HG02943 (cell line): ENCODE measurements at regions not wholly inside any gene's neighbourhood (a gene's known extent, or its start where the extent isn't known, plus 50 kb on each side); places are given as distances from the start of the nearest gene placed in this dataset.
"Not testable (repeated sequence)": the region's sequence is repeated elsewhere in the genome, so short reads cannot be mapped to it uniquely, and the experiment has no call there.

Experiments used
- ATAC-seq: cut with Tn5 transposase; IDR thresholded peaks from one replicate; pipeline ENCODE4 v1.9.1; 2021; ENCODE audit warnings: mild to moderate bottlenecking, low read depth, moderate library complexity; ENCODE audit not compliant: unreplicated experiment

- no peak for ATAC-seq
These were observed 891.9 kb upstream of the MBL2 start for GRCh38 chr10:53664282-53665019.

DNA sequence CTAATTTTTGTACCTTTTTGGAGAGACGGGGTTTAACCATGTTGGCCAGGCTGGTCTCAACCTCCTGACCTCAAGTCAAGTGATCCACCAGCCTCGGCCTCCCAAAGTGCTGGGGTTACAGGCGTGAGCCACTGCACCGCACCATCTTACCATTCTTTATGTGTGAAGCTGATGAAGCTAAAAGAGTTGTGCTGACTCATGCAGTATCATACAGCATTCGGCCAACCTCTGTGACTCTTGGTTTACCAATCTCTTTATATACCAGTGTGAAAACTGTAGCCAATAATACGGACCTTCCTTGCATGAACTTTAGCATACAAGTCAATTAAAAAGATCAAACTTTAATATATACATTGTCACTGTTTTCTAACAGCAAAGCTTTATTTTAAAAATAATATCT is 878.2 kb upstream of the MBL2 start:
- no peak for ATAC-seq

GRCh38 chr10:53647221-53647620 is 874.6 kb upstream of the MBL2 start:
- not testable (repeated sequence) for ATAC-seq

DNA sequence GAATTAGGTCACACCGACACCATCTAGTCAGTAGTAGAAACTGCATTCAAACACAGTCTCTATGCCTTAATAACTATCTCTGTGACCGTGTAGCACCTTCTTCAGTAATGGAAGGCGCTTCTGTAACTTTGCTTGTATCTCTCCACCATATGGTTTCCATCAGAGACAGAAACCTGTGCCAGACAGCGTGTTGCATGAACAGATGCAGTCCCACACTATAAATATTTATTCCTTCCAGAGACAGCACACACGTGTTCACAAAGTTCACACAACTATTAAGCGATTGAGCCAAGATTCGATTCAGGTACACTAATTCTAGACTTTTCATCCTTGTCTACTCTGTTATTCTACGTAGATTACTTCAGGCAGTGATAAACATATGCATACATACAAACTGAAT is 873.9 kb upstream of the MBL2 start:
- no peak for ATAC-seq

DNA sequence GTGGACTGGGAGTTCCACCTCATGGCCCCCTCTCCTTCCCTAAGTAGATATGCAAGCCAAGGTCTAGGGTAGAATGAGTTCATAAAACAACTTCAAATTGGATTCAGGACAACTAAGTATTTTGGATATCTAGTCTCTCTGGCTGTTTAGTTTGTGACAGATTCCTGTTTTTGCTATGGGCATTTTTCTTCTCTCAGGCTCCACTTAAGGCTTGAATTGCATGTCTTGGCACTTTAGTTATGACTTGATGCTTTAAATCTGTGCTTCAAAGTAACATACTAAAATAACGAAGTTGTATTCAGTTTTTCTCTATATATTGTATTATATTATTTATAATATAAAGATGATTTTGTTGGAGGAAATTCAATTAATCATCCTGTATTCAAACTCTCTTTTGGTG is 873.4 kb upstream of the MBL2 start:
- ATAC-seq: no peak

- ATAC-seq: no peak
These were observed 865.4 kb upstream of the MBL2 start for GRCh38 chr10:53638006-53638405.

DNA sequence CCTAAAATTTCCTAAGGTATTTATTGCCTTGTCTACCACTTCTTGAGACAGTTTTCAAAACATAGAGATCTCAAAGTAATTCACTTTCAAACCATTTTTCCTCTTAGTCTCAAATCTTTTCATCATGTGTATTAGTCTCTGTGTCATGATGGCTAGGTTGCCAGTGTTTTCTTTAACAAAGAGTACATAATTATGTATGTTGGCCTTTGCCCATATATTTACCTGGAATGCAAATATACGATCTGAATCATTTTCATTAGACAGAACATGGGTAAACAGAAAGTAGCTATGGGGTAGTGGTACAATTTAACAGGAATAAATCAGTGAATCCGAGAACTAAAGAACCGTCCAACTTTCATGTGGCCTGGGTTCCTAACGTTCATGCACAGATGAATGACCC is 852.1 kb upstream of the MBL2 start:
- ATAC-seq: no peak

DNA sequence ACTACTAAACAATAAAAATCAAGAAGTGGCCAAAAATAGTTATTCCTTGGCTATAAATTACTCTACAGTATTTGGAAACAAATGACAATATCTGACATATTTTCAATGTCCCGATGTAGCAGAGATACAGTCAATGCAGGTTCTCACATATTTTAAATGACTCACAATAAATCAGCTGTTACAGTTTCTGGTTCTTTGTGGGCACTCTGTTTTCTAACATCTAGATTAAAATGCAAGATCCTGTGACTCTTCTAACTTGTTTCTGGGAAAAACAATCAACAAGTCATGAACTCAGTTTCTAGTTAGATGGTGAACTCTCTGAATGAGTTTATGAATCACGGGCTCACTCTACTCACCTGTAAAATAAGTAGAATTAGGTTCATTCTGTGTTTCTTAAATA is 849.6 kb upstream of the MBL2 start:
- no peak for ATAC-seq

- no peak for ATAC-seq
These were observed 847.1 kb upstream of the MBL2 start for GRCh38 chr10:53619671-53620070.

- no peak for ATAC-seq
These were observed 835.1 kb upstream of the MBL2 start for GRCh38 chr10:53607691-53608090.

DNA sequence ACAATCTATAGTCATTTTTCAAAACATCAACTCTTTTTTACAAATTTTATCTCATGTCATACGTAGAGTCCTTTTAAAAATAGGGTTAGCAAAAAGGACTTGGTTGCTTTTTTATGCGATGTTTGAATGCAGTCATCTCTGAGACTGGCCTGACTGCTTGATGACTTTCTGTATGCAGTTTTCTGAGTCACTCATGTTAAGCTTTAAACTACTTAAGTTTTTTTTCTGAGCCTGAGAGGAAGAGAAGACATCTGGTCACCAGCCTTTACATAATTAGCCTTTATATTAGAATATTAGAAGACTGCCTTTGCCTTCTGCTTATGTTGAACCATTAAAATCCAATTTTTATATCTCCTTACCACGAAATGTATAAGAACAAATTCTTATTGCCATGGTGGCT is 834.4 kb upstream of the MBL2 start:
- ATAC-seq: no peak

GRCh38 chr10:53601260-53601875 is 828.8 kb upstream of the MBL2 start:
- no peak for ATAC-seq

GRCh38 chr10:53598914-53599313 is 826.3 kb upstream of the MBL2 start:
- no peak for ATAC-seq

DNA sequence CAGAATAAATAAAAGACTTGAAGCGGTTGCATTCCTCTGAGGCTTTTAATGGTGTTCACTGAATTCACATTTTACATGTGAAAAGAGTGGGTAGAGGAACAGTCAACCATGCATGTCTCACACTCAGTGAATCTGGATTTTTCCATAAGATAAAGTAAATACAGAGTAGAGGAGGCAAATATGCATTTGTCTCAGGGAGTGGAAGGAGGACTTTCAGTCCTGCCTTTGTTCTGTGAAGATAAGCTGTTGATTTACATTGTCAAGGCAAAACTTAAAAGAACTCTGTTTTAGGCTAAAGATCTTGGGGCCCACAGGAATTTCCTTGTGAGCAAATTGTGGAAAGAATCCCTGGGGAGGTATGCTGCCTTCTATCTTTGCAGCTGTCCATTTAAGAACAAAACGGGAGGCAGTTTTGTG is 825.3 kb upstream of the MBL2 start:
- ATAC-seq: no peak

- ATAC-seq: no peak
These were observed 807.9 kb upstream of the MBL2 start for GRCh38 chr10:53580465-53580864.

DNA sequence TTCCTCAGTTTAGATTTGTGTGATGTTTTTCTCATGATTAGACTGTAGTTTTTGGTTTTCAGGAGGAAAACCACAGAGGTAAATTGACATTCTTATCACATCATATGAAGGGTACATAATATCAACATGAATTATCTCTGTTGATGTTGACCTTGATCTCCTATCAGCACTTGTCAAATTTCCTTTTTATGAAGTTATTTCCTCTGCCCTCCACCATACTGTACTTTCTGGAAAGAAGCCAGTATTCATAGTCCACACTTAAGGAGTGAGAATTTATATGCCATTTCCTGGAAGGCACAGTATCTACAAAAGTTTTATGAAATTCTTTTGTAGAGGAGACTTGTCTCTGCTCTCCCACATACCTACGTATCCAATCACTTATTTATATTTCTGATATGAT is 807.2 kb upstream of the MBL2 start:
- ATAC-seq: no peak

DNA sequence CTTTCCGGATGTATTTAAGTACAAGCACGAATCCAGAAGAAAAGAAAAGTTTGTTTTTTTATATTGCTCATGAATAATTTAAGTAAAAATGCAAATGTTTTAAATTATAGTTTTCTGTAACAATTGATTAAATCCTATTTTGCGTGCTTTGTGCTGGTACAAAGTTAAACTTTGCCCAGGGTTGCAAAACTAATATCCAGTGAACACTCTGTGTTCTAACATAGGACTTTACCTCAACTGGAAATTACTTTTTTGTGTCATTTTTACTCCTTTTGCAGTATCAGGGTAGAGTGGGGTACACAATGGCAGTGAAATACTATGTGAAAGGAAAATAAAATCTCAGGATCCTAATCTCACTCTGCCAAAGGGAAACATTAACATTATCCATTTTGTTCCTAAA is 801.4 kb upstream of the MBL2 start:
- ATAC-seq: no peak

DNA sequence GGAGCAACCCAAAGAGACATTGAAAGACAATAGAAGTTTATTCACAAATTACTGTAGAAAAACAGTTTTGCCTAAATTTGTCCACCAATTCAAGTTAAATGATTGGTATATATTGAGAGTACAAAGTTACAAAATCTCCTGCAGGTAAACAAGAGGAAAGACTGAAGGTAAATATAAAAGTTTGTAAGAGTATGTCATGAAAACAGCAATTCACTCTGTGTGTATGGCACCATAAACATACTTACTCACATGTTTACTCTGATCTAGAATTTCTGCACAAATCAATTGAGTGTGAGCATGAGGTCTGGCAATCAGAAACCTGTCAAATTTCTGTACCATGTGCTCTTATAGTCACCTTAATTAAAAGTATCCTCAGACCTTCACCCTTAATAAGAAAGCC is 800.9 kb upstream of the MBL2 start:
- ATAC-seq: no peak

- ATAC-seq: no peak
These were observed 800.2 kb upstream of the MBL2 start for GRCh38 chr10:53572799-53573198.

DNA sequence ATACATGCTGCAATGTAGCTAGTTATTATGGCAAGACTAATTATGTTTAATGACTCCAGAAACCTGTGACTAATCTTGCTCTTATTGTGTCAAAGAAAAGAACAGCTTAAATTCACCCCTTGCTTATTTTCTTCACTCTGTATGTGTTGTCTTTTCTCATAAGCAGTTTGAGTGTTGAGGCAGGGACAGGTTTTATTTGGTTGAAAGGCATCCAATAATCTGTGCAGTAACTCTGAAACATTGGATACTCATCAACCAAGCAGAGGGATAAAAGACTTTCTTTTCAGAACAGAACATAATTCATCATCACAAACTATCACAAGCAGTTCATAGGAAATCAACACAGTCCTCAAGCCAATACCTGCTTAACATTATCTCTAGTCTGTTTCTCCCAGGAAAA is 797.6 kb upstream of the MBL2 start:
- ATAC-seq: no peak

GRCh38 chr10:53569455-53569854 is 796.9 kb upstream of the MBL2 start:
- ATAC-seq: no peak

DNA sequence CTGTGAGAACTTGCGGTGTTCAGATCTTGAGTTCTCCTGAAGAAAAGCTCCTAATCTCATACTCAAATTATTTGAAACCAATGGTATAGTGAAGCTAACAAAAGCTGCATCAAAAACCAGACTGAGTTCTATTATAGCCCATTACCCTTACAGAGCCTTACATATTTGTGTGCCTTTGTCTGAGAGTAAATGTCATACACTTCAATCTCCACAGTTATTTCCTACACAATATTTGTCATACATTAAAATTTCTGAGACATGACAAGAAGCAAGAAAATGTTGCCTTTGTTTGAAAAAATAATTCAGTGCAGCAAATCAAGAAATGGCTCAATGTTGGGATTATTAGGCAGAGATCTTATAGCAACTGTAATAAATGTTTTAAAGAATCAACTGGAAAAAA is 776.1 kb upstream of the MBL2 start:
- ATAC-seq: no peak
